Adrenal gland (tissue), 5 donors: ENCODE measurements at regions not wholly inside any gene's neighbourhood (a gene's known extent, or its start where the extent isn't known, plus 50 kb on each side); places are given as distances from the start of the nearest gene placed in this dataset.

Experiments used
- POLR2A ChIP-seq, 2 donors: fragments of 450-650 bp; IDR thresholded peaks; one replicate each; pipeline ENCODE4 v1.6.1; 2017; ENCODE audit warnings: antibody characterized with exemption in 2 of 2, mild to moderate bottlenecking in 2 of 2, moderate library complexity in 1 of 2
- TF ChIP-seq, protein P1 (sequence below), 6 experiments: fragments of 450-650 bp in 4 of 6; fragments of 200-600 bp in 2 of 6; sonication (generic) in 1 of 6; IDR thresholded peaks; 1 replicate in 5 of 6; 2 replicates in 1 of 6; pipeline versions ENCODE4 v1.5.1 to v1.8.0; 2016 to 2021; ENCODE audit warnings: antibody characterized with exemption in 6 of 6, mild to moderate bottlenecking in 2 of 6, moderate library complexity in 1 of 6
- donor health status: DM: no; HTN: no; CAD: no.

DNA sequence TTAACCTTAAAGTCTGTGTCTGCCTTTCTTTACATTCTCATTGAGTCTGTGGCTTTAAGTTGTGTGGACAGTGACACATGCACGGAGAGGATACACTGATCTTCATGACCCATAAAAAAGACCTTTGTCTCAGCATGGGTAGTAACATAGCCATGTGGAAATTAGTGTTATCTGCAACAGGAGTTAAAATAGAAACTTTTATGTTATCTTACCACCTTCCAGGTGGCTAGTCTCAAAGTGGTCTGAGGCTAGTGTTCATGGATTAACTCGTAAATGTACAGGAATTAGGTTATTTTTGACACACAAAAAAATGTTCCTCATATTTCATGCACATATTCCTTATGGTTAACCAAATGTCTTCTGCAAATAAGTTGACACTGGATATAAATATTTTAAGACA is 607.0 kb downstream of the ISL1 start:
- no peak for TF ChIP-seq POLR2A (IDR thresholded peaks at IDR 0.05)
- TF ChIP-seq, protein P1, sequence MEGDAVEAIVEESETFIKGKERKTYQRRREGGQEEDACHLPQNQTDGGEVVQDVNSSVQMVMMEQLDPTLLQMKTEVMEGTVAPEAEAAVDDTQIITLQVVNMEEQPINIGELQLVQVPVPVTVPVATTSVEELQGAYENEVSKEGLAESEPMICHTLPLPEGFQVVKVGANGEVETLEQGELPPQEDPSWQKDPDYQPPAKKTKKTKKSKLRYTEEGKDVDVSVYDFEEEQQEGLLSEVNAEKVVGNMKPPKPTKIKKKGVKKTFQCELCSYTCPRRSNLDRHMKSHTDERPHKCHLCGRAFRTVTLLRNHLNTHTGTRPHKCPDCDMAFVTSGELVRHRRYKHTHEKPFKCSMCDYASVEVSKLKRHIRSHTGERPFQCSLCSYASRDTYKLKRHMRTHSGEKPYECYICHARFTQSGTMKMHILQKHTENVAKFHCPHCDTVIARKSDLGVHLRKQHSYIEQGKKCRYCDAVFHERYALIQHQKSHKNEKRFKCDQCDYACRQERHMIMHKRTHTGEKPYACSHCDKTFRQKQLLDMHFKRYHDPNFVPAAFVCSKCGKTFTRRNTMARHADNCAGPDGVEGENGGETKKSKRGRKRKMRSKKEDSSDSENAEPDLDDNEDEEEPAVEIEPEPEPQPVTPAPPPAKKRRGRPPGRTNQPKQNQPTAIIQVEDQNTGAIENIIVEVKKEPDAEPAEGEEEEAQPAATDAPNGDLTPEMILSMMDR (IDR thresholded peaks at IDR 0.05): no peak
